CD4-positive, alpha-beta T cell treated with Interleukin-10 for 1 hour (primary cell): ENCODE measurements at regions not wholly inside any gene's neighbourhood (a gene's known extent, or its start where the extent isn't known, plus 50 kb on each side); places are given as distances from the start of the nearest gene placed in this dataset.
"Not testable (repeated sequence)": the region's sequence is repeated elsewhere in the genome, so short reads cannot be mapped to it uniquely, and the experiment has no call there.

Experiments used
- DNase-seq: peaks from one replicate; pipeline ENCODE4 v3.0.0-alpha.2; 2020

GRCh38 chr20:6692566-6693173, 74.8 kb upstream of the BMP2 start:
- no peak for DNase-seq

GRCh38 chr20:6691516-6691915, 76.0 kb upstream of the BMP2 start:
- DNase-seq = no peak

- no peak for DNase-seq
These were observed 78.0 kb upstream of the BMP2 start for GRCh38 chr20:6689339-6689973.

GRCh38 chr20:6686171-6686570, 81.3 kb upstream of the BMP2 start:
- DNase-seq = no peak

GRCh38 chr20:6685626-6686025, 81.9 kb upstream of the BMP2 start:
- DNase-seq = no peak

GRCh38 chr20:6685181-6685582, 82.3 kb upstream of the BMP2 start:
- DNase-seq = no peak

GRCh38 chr20:6683021-6683977, 84.2 kb upstream of the BMP2 start:
- DNase-seq = no peak

- DNase-seq = no peak
These were observed 86.6 kb upstream of the BMP2 start for GRCh38 chr20:6680854-6681253.

- no peak for DNase-seq
These were observed 87.0 kb upstream of the BMP2 start for GRCh38 chr20:6680441-6680840.

GRCh38 chr20:6679086-6679485, 88.4 kb upstream of the BMP2 start:
- DNase-seq = no peak

GRCh38 chr20:6678101-6678500, 89.4 kb upstream of the BMP2 start:
- DNase-seq = no peak

- DNase-seq = no peak
These were observed 92.7 kb upstream of the BMP2 start for GRCh38 chr20:6674831-6675230.

GRCh38 chr20:6673071-6673470, 94.4 kb upstream of the BMP2 start:
- no peak for DNase-seq

GRCh38 chr20:6671829-6672228, 95.7 kb upstream of the BMP2 start:
- DNase-seq = no peak

- no peak for DNase-seq
These were observed 98.9 kb upstream of the BMP2 start for GRCh38 chr20:6668546-6668945.

GRCh38 chr20:6665621-6666355, 101.7 kb upstream of the BMP2 start:
- DNase-seq = no peak

GRCh38 chr20:6665161-6665560, 102.3 kb upstream of the BMP2 start:
- no peak for DNase-seq

GRCh38 chr20:6664574-6664973, 102.9 kb upstream of the BMP2 start:
- DNase-seq = no peak

GRCh38 chr20:6663751-6664388, 103.6 kb upstream of the BMP2 start:
- DNase-seq = no peak

- no peak for DNase-seq
These were observed 104.4 kb upstream of the BMP2 start for GRCh38 chr20:6663104-6663503.

- no peak for DNase-seq
These were observed 105.2 kb upstream of the BMP2 start for GRCh38 chr20:6662309-6662708.

- DNase-seq = no peak
These were observed 107.0 kb upstream of the BMP2 start for GRCh38 chr20:6660441-6660840.

- DNase-seq = not testable (repeated sequence)
These were observed 108.6 kb upstream of the BMP2 start for GRCh38 chr20:6658909-6659308.
